IMR-90 (cell line): ENCODE measurements at regions not wholly inside any gene's neighbourhood (a gene's known extent, or its start where the extent isn't known, plus 50 kb on each side); places are given as distances from the start of the nearest gene placed in this dataset.
A peak's percentile ranks its signal among the peaks of the same experiment; 100 is the strongest.

Experiments used
- ATAC-seq: fragments of 200-7000 bp; cut with Tn5 transposase; 2 replicates; pipeline ENCODE4 v1.9.1; 2020; ENCODE audit warnings: low read depth, mild to moderate bottlenecking, moderate library complexity
- BruUV-seq: library from RNA; stranded (reverse); fragments of 400-500 nt; replicated peaks from 2 replicates; lab custom pipeline; 2021; lab: Mats Ljungman, UMichigan
- CTCF ChIA-PET: fragments of 300-600 bp; formaldehyde crosslinking; extraction: SDS; loops from one replicate; lab custom pipeline; 2021; ENCODE audit warnings: antibody characterized with exemption; lab: Yijun Ruan, JAX
- POLR2A ChIA-PET: fragments of 300-600 bp; sonication (Branson Sonifier 250); formaldehyde crosslinking; loops from one replicate; lab custom pipeline; 2022; ENCODE audit warnings: antibody characterized with exemption; ENCODE audit not compliant: unreplicated experiment; lab: Charles Lee
- DNase-seq: peaks from one replicate; pipeline ENCODE4 v3.0.0; 2013
- H2AFZ ChIP-seq: replicated peaks from 2 replicates; pipeline ENCODE3; 2013; ENCODE audit warnings: low read length, mild to moderate bottlenecking; ENCODE audit not compliant: poor library complexity
- H2AK5ac ChIP-seq: 2 replicates; pipeline ENCODE4 v1.6.1; 2013; ENCODE audit warnings: low read depth, low read length, inconsistent platforms
- H2AK9ac ChIP-seq: replicated peaks from 2 replicates; pipeline ENCODE3; 2013; ENCODE audit warnings: mild to moderate bottlenecking, low read depth, low read length, moderate library complexity; ENCODE audit not compliant: poor library complexity
- H2BK120ac ChIP-seq: 2 replicates; pipeline ENCODE4 v1.6.1; 2013; ENCODE audit warnings: low read depth, low read length, inconsistent platforms
- H2BK15ac ChIP-seq: 3 replicates; pipeline ENCODE4 v1.6.1; 2013; ENCODE audit warnings: low read depth, low read length, inconsistent platforms
- H2BK20ac ChIP-seq: 2 replicates; pipeline ENCODE4 v1.6.1; 2013; ENCODE audit warnings: low read depth, mild to moderate bottlenecking, inconsistent platforms, low read length, moderate library complexity
- H2BK5ac ChIP-seq: 2 replicates; pipeline ENCODE4 v1.6.1; 2013; ENCODE audit warnings: mild to moderate bottlenecking, low read depth, low read length, inconsistent platforms; ENCODE audit not compliant: poor library complexity, severe bottlenecking
- H3K14ac ChIP-seq: replicated peaks from 2 replicates; pipeline ENCODE4 v1.6.1; 2013; ENCODE audit warnings: low read depth, low read length, inconsistent platforms
- H3K18ac ChIP-seq: 2 replicates; pipeline ENCODE4 v1.6.1; 2013; ENCODE audit warnings: low read depth, low read length, control low read depth
- H3K23ac ChIP-seq: 2 replicates; pipeline ENCODE4 v1.6.1; 2013; ENCODE audit warnings: low read depth, low read length, inconsistent platforms
- H3K27ac ChIP-seq: 2 replicates; pipeline ENCODE4 v1.5.1; 2013; ENCODE audit warnings: mild to moderate bottlenecking, control low read depth, low read length; ENCODE audit not compliant: insufficient read depth
- H3K27me3 ChIP-seq: 2 replicates; pipeline ENCODE4 v1.6.1; 2013; ENCODE audit warnings: low read length; ENCODE audit not compliant: control insufficient read depth, insufficient read depth
- H3K36me3 ChIP-seq: 2 replicates; pipeline ENCODE4 v1.6.1; 2013; ENCODE audit warnings: low read length, mixed read lengths; ENCODE audit not compliant: control insufficient read depth, insufficient read depth
- H3K4ac ChIP-seq: 2 replicates; pipeline ENCODE4 v1.6.1; 2013; ENCODE audit warnings: low read depth, low read length, inconsistent platforms
- H3K4me1 ChIP-seq: 2 replicates; pipeline ENCODE4 v1.6.1; 2013; ENCODE audit warnings: low read length, mixed read lengths; ENCODE audit not compliant: control insufficient read depth, insufficient read depth
- H3K4me2 ChIP-seq: 2 replicates; pipeline ENCODE4 v1.6.1; 2013; ENCODE audit warnings: low read depth, mild to moderate bottlenecking, control low read depth, low read length, moderate library complexity
- H3K4me3 ChIP-seq: 2 replicates; pipeline ENCODE4 v1.5.1; 2013; ENCODE audit warnings: low read depth, mild to moderate bottlenecking, control low read depth, low read length, moderate library complexity; ENCODE audit not compliant: insufficient read depth
- H3K56ac ChIP-seq: 2 replicates; pipeline ENCODE4 v1.6.1; 2013; ENCODE audit warnings: low read length, inconsistent platforms; ENCODE audit not compliant: insufficient read depth; ENCODE audit errors: extremely low read depth
- H3K79me1 ChIP-seq, 2 experiments: 2 replicates each; pipeline ENCODE4 v1.6.1; 2013; ENCODE audit warnings: low read length in 2 of 2, inconsistent platforms in 1 of 2, low read depth in 1 of 2
- H3K9ac ChIP-seq: 2 replicates; pipeline ENCODE4 v1.6.1; 2013; ENCODE audit warnings: low read depth, low read length, control low read depth
- H3K9me1 ChIP-seq: 2 replicates; pipeline ENCODE4 v1.6.1; 2013; ENCODE audit warnings: low read length, inconsistent platforms; ENCODE audit not compliant: insufficient read depth
- H3K9me3 ChIP-seq: 2 replicates; pipeline ENCODE4 v1.6.1; 2013; ENCODE audit warnings: low read length; ENCODE audit not compliant: control insufficient read depth, insufficient read depth
- H4K20me1 ChIP-seq: 2 replicates; pipeline ENCODE4 v1.6.1; 2013; ENCODE audit warnings: low read length, inconsistent platforms; ENCODE audit not compliant: insufficient read depth
- H4K5ac ChIP-seq: 2 replicates; pipeline ENCODE4 v1.6.1; 2013; ENCODE audit warnings: mild to moderate bottlenecking, low read depth, low read length, control low read depth
- H4K8ac ChIP-seq, 2 experiments: 2 replicates each; pipeline ENCODE4 v1.6.1; 2013; ENCODE audit warnings: low read depth in 2 of 2, low read length in 2 of 2, control low read depth in 1 of 2, inconsistent platforms in 1 of 2
- H4K91ac ChIP-seq: 2 replicates; pipeline ENCODE4 v1.6.1; 2013; ENCODE audit warnings: low read depth, low read length, inconsistent platforms; ENCODE audit not compliant: insufficient read depth
- BHLHE40 ChIP-seq: fragments of 150-350 bp; IDR thresholded peaks from 2 replicates; pipeline ENCODE4 v1.6.1; 2016; ENCODE audit warnings: mild to moderate bottlenecking, low read depth, low read length
- CEBPB ChIP-seq: IDR thresholded peaks from 2 replicates; pipeline ENCODE4 v1.6.1; 2012; ENCODE audit warnings: low read depth, low read length, improper control_type of control experiment
- CHD1 ChIP-seq: IDR thresholded peaks from 2 replicates; pipeline ENCODE4 v1.6.1; 2012; ENCODE audit warnings: low read depth, low read length, improper control_type of control experiment
- CTCF ChIP-seq: conservative IDR thresholded peaks from 2 replicates; pipeline ENCODE4 v1.5.1; 2012; ENCODE audit warnings: mild to moderate bottlenecking, low read depth, low read length, improper control_type of control experiment
- ELK1 ChIP-seq: fragments of 150-350 bp; IDR thresholded peaks from 2 replicates; pipeline ENCODE4 v1.6.1; 2016; ENCODE audit warnings: low read depth, mild to moderate bottlenecking, low read length, moderate library complexity, borderline replicate concordance
- FOS ChIP-seq: fragments of 150-350 bp; IDR thresholded peaks from 2 replicates; pipeline ENCODE4 v1.6.1; 2016; ENCODE audit warnings: low read depth, low read length
- MAFK ChIP-seq: IDR thresholded peaks from 2 replicates; pipeline ENCODE4 v1.6.1; 2012; ENCODE audit warnings: low read depth, low read length, improper control_type of control experiment
- MAZ ChIP-seq: IDR thresholded peaks from 2 replicates; pipeline ENCODE4 v1.6.1; 2012; ENCODE audit warnings: low read depth, mild to moderate bottlenecking, low read length, improper control_type of control experiment, moderate library complexity, borderline replicate concordance
- MXI1 ChIP-seq: IDR thresholded peaks from 2 replicates; pipeline ENCODE4 v1.6.1; 2012; ENCODE audit warnings: low read depth, mild to moderate bottlenecking, low read length, moderate library complexity, borderline replicate concordance
- NFE2L2 ChIP-seq: fragments of 150-350 bp; IDR thresholded peaks from 2 replicates; pipeline ENCODE4 v1.6.1; 2016; ENCODE audit warnings: low read depth, mild to moderate bottlenecking, low read length
- POLR2A ChIP-seq: IDR thresholded peaks from 2 replicates; pipeline ENCODE4 v1.6.1; 2012; ENCODE audit warnings: mild to moderate bottlenecking, low read depth, low read length
- RAD21 ChIP-seq: IDR thresholded peaks from 2 replicates; pipeline ENCODE4 v1.6.1; 2012; ENCODE audit warnings: low read length, improper control_type of control experiment
- RCOR1 ChIP-seq: IDR thresholded peaks from 2 replicates; pipeline ENCODE4 v1.6.1; 2012; ENCODE audit warnings: mild to moderate bottlenecking, low read length, improper control_type of control experiment; ENCODE audit not compliant: insufficient replicate concordance
- RFX5 ChIP-seq: IDR thresholded peaks from 2 replicates; pipeline ENCODE4 v1.8.0; 2012; ENCODE audit warnings: low read depth, mild to moderate bottlenecking, low read length, moderate library complexity
- SMC3 ChIP-seq: fragments of 150-350 bp; IDR thresholded peaks from 2 replicates; pipeline ENCODE4 v1.6.1; 2016; ENCODE audit warnings: low read depth, mild to moderate bottlenecking, antibody characterized with exemption, low read length, moderate library complexity
- USF2 ChIP-seq: fragments of 150-350 bp; IDR thresholded peaks from 2 replicates; pipeline ENCODE4 v1.6.1; 2017; ENCODE audit warnings: mild to moderate bottlenecking, antibody characterized with exemption, low read length, low read depth
- WGBS, 2 experiments: methylation state at CpG; one replicate each; pipeline versions ENCODE4 v1.1.5 to v1.1.7; 2013; ENCODE audit warnings: missing lambda C conversion rate in 2 of 2; ENCODE audit not compliant: insufficient read length in 1 of 2; ENCODE audit errors: extremely low coverage in 2 of 2; 5-methylcytosine and 5-hydroxymethylcytosine counted together
- dilution Hi-C: fragments of 300-500 bp; cut with HindIII; formaldehyde crosslinking; loops from one replicate; pipeline ENCODE4 v1.14.3; 2018; ENCODE audit warnings: low sequenced_read_pairs; ENCODE audit not compliant: unreplicated experiment
- in situ Hi-C: fragments of 300-500 bp; cut with MboI; formaldehyde crosslinking; loops from 3 replicates; pipeline ENCODE4 v1.14.3; 2019; ENCODE audit warnings: low sequenced_read_pairs, inconsistent platforms, mixed read lengths
- intact Hi-C: fragments of 100-400 bp; cut with micrococcal nuclease; formaldehyde crosslinking; loops from 2 replicates; pipeline ENCODE4 v1.10.0; 2022

- no peak for ATAC-seq
- no peaks in the 10 kb centered on the region for H3K36me3 ChIP-seq
- H4K20me1 ChIP-seq, result no peaks in the 10 kb centered on the region
- no peak overlapping the region for H3K14ac ChIP-seq
- H3K4me3 ChIP-seq, result no peak overlapping the region
- no peak overlapping the region for H4K5ac ChIP-seq
- intact Hi-C loops, result no loop called here
- dilution Hi-C loops, result no loop called here
- no peak overlapping the region for H4K91ac ChIP-seq
- H3K27ac ChIP-seq, result no peak overlapping the region
- no CpG with 5 or more reads among the region's 4 CpGs for WGBS, 2 experiments
- H3K18ac ChIP-seq, result no peak overlapping the region
- H2BK120ac ChIP-seq, result no peak overlapping the region
- in situ Hi-C loops, result no loop called here
- H3K4me1 ChIP-seq, result no peaks in the 10 kb centered on the region
- H2AFZ ChIP-seq, result peak overlapping the region; percentile 4
- no peak overlapping the region for H2AK9ac ChIP-seq
- no peaks in the 10 kb centered on the region for H3K9me3 ChIP-seq
- no peak overlapping the region for H4K8ac ChIP-seq
- POLR2A ChIA-PET, result no interaction called here
- no peak overlapping the region for H3K56ac ChIP-seq
- no peaks in the 10 kb centered on the region for H3K27me3 ChIP-seq
- H3K9ac ChIP-seq, result no peak overlapping the region
- no peak overlapping the region for H2BK5ac ChIP-seq
- no peak overlapping the region for H3K23ac ChIP-seq
- H3K4ac ChIP-seq, result no peak overlapping the region
- no peak overlapping the region for H2BK20ac ChIP-seq
- no peak overlapping the region for H3K4me2 ChIP-seq
- TF ChIP-seq BHLHE40, result no peak
- no peak for TF ChIP-seq CHD1
- no peak for TF ChIP-seq NFE2L2
- no peak for TF ChIP-seq SMC3
- TF ChIP-seq FOS, result no peak
- TF ChIP-seq RAD21, result no peak
- TF ChIP-seq RCOR1, result no peak
- TF ChIP-seq POLR2A, result no peak
- TF ChIP-seq ELK1, result no peak
- TF ChIP-seq RFX5, result no peak
- no peak for TF ChIP-seq MXI1
- TF ChIP-seq CEBPB, result no peak
- TF ChIP-seq MAZ, result no peak
- no peak for TF ChIP-seq USF2
- no peak for TF ChIP-seq CTCF
- TF ChIP-seq MAFK, result no peak
- BruUV-seq, result no TSS peak
- no peak overlapping the region for H2AK5ac ChIP-seq
- CTCF ChIA-PET, result no interaction called here
- H2BK15ac ChIP-seq, result no peak overlapping the region
- no peak for DNase-seq
- no peaks in the 10 kb centered on the region for H3K9me1 ChIP-seq
- no peaks in the 10 kb centered on the region for H3K79me1 ChIP-seq
Measured at GRCh38 chr5:163642904-163643303, 137.5 kb downstream of the MAT2B start.
